Stimulated activated CD4-positive, alpha-beta T cell treated with anti-CD3 and anti-CD28 coated beads, Interleukin-12 subunit alpha, Interleukin-12 subunit beta, amount 100 ng/mL, for 4 hours (primary cell): ENCODE measurements at regions not wholly inside any gene's neighbourhood (a gene's known extent, or its start where the extent isn't known, plus 50 kb on each side); places are given as distances from the start of the nearest gene placed in this dataset.

Experiments used
- DNase-seq: peaks from one replicate; pipeline ENCODE4 v3.0.0-alpha.2; 2020

DNA sequence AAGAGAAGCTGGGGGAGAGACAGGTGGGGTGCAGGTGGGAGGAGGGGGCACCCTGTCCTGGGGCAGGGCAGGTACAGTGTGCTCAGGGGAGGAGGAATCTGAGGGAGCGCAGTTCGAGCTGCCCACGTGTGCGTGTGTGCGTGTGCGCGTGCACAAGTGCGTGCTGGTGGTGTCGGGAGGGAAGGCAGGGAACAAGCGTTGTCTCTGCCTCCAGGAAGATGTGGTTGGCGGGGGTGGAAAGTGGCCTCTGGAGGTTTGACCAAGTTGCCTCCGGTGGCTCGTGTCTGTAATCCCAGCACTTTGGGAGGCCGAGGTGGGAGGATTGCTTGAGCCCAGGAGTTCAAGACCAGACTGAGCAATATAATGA is 49.9 kb upstream of the THY1 start:
- no peak for DNase-seq
